GM19351 (cell line): ENCODE measurements at regions not wholly inside any gene's neighbourhood (a gene's known extent, or its start where the extent isn't known, plus 50 kb on each side); places are given as distances from the start of the nearest gene placed in this dataset.
A peak's percentile ranks its signal among the peaks of the same experiment; 100 is the strongest.

Experiments used
- ATAC-seq: cut with Tn5 transposase; IDR thresholded peaks from one replicate; pipeline ENCODE4 v1.9.1; 2021; ENCODE audit warnings: mild to moderate bottlenecking, moderate library complexity; ENCODE audit not compliant: unreplicated experiment

DNA sequence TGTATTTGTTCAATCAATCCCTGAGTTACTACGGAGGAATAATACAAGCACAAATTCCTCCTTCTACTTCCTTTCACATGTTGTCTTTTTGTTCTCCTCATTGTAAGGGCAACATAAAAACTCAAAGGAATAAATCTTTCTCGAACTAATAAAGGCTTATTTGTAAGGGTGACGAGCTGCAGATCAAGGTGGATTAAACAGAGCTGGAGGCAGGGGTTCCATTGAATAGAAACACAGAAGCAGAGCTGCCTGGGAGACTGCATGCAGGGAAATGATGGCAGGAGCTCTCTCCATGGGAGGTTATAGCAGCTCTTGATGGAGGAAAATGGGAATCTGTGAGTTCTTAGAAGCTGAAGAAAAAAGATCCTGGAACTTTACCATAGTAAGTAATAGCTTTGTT, 160.2 kb downstream of the CYYR1 start:
- no peak for ATAC-seq

DNA sequence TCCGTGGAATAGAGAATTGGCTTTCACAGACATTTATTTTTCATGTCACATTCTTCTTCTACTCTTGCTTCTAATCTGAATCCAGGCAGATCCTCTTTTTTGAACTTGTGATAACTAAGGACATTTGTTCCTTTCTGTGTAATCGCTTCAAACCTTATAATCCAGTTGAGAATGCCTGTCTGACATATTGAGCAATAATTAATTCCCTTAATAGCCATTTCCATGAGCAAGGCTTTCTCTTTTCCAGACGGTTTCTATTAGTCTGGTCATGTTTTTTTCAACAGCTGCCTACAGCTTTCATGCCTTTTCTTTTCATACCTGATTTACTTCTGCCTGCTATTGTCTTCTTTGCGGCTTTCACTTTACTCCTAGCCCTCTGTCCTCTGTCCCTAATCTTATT, 163.4 kb downstream of the CYYR1 start:
- ATAC-seq: no peak

DNA sequence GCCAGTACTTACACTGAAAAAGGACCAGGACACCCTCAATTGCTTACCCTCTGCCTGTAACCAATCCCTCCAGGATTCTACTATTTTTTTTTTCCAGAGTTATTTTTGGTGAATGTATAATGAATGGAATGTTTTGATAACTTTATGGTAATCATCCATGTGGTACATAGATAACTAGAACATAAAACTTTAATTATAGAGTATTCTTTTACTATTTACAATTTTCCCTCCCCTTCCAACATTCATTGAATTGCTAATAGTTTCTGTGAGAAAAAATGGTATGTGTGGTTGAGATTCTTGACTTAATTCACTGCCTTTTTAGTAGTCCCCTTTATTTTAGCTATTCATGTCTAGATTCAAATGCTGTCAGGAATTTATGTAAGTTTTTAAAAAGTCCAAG, 164.6 kb downstream of the CYYR1 start:
- no peak for ATAC-seq

DNA sequence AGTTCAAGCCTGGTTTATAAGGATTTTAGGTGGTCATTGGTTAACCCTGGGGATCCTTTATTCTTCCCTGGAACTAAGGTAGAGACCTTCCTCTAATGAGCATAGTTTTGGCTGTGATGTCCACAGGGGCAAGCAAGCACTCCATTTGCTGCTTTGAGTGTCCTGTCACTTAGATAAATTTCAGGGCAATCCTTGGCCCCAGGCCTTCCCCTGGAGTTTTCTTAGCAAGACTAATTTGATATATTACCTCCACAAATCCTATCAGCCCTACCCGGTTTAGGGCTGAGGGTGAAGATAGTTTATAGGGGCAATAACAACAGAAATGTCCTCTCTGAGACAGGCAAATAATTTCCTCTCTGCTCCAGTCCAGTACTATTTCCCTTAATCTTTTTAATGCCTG, 166.6 kb downstream of the CYYR1 start:
- no peak for ATAC-seq

DNA sequence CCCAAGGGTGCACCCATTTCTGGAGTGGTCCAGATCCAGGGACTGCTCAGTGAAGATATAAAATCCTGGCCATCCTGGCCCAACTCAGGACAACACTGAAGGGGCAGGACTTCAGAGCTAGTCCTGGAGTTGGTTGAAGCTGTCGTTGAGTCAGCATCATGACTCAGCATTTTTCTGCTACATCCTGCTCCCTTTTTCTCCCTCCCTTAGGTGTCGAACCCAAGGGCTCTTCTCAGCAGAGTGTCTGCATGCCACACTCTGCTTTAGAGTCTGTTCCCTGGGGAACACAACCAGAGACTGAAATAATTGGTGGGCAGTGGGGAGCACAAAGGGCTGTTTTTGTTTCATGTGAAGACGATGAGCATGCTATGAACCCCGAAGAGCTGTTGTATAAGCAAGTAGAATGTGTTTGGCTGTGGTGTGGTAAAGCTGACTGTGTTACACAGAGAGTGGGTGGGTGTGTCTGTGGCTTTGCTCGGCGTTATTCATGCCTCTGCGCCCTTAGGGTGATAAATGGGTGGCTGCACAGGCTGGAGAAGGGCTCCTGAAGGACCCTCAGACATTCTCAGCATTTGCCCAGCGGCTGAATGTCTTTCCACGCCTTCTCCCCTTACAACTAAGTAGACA, 167.2 kb downstream of the CYYR1 start:
- peak; percentile 64 for ATAC-seq

DNA sequence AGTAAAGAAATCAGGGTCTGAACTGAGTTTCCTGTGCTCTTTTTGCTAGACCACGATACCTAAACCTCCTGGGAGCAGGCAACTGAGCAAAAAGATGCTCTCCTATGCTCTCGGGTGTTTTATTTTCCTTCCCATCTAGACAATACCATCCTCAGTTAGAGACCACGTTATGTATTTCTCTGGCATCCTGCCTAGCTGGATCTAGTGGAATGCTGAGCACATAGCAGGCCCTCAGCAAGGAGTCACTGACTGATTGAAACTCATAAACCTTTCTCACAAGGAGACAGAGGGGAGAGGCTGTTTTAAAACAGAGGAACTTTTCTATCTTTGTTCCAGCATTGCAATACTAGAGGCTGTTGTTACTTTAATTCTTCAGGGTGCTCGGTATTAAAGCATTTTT, 168.0 kb downstream of the CYYR1 start:
- no peak for ATAC-seq

DNA sequence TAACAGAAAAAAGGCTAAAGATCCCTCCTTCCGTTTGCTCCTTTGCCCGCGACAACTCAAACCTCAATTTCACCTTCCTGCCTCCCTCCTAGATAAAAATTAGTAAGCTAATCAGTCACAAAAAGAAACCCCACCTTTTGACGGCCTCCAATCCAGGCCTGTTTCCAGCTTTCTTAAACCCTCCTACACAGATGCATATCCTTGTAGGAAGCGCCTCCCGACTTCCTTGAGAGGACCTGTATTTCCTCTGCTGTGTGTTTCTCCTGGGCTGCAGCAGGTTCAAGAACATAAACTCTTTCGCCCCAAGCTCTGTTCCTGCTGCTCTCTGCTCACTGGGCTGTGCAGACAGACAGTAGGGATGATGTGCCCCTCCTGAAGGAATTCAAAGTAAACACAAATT, 168.8 kb downstream of the CYYR1 start:
- ATAC-seq: no peak

DNA sequence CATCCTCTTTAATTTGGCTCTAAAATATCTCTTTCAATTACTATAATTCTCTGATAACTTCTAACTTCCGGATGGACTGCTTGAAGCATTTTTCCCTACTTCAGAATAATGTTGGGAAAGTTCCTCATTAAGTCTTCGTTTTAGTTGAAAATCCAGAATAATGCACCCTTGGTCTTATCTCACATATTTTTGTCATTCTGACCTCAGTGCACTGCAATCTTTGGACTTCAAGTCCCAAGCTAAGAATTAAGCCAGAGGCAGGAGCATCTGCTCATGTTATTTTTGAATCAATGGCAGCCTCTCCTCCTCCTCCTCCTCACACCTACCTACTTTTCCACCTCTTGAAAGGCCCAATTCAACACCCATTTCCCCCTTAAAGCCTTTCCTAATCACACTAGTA, 169.8 kb downstream of the CYYR1 start:
- no peak for ATAC-seq

DNA sequence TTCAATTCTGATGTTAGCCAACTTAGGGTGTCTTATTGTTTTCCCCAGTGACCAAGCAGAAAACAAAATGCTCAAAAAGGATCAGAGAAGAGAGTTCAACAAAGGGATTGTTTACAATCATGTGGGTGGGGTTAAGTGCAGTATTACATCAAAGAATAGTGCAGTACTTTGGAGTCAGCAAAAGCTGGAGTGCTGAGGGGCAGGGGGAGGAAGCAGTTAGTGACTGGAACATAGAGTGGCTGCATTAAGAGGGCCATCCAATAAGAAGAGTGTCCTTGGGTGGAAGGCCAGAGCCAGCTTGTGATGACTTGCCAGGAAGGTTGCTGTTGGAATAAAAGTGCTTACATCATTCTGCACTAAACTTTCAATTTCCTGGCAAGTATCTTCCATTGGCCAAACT, 175.5 kb downstream of the CYYR1 start:
- no peak for ATAC-seq

DNA sequence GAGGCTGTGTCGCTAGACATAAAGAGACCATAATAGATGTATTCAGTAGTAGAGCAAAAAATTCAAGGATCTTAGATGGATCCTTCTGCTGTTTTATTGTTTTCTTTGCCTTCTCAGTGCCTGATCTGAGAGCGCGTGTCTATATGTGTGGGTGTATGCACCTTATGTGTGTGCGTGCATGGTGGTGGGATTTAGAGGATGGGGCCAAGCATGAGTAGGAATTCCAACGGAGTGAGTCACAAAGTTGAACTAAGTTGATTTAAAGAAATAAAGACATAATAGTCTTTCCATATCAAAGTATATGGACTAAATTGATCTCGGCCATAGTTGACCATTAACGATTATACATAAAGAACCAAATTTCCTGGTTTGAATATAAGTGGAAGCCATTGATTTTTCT, 178.7 kb downstream of the CYYR1 start:
- ATAC-seq: no peak

DNA sequence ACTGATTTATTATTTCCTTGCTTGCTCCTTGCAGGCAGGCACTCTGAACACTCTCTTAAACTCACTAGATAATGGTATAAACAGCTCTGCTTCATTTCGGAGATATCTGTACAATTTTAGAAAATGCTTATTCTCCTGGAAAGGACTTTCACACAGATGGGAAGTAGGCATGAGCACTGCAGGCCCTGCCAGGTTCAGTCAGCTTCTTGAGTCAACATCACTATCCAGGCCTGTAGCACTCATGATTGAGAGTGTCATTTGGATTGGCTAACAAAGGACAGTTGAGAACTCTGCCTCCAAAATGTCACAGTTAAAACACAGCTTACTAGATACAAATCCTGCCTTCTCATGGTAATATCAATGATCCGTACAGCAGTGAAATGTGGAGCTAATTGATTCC, 181.9 kb downstream of the CYYR1 start:
- no peak for ATAC-seq

DNA sequence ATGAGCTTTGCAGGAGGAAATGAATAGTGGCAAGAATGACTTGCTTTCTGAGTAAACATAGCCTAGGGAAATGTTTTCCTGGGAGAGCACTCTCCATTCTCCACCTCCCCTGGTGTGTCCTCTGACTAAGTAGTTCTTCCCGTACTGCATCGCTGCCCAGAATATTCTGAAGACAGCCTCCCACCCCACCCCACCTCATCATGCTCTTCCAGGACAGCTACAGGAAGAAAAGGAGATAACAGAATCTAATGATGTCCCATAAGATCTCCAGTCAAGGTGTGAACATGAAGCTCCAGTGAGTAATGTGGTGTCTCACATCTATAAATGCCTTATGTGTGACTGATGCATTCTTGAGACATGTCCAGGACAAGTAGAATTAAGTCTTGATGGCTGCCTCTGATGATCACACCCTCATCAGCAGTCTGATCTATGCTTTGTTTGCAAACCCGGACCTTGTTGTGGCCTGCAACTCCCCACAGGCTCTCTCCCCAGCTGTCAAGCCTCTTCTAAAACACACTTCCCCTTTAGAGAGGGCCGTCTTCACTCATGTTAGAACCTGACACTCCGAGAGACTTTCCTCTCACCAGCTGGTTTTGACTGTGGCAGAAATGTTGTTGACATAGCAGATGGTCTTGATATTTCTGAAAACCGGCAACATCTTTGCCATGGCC, 183.0 kb downstream of the CYYR1 start:
- no peak for ATAC-seq

DNA sequence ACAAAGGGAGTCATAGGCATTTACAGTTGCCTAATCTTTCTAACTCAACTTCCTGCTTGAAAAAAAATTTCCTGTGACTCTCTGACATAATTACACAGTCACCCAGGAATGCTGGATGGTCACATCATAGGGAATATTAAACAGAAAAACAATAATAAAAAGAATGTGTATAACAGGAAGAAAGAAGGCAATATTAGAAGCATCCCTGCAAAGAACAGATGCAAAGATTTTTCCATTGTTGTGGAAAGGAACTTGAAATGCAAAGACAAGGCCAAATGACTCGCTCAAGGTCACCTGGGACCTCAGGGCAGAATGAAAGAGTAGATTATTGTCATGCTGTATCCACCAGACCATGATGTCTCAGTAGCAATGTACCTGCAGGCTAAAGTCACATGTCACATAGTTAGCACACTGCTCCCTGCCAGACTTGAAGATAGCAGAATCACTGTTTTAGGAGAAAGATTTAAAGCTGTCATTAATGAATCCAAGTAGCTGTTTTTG, 184.3 kb downstream of the CYYR1 start:
- no peak for ATAC-seq

DNA sequence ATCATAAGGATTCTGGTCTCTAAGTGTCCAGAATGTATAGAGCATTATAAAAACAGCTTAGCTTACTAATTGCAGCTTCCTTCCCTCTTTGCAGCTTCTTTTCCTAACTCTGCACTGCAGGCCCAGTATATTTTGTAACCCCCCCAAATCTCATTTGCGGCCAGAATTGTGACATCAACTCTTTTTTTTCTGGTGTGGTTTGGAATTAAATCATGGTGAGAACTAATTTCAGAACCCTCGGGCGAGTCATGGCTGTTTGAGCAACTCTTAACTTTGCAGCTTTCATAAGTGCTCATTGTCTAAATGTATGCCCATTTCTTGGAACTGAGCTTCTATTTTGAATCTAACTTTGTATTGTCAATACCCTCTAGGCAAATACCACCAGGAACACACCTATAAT, 187.4 kb downstream of the CYYR1 start:
- ATAC-seq: no peak

DNA sequence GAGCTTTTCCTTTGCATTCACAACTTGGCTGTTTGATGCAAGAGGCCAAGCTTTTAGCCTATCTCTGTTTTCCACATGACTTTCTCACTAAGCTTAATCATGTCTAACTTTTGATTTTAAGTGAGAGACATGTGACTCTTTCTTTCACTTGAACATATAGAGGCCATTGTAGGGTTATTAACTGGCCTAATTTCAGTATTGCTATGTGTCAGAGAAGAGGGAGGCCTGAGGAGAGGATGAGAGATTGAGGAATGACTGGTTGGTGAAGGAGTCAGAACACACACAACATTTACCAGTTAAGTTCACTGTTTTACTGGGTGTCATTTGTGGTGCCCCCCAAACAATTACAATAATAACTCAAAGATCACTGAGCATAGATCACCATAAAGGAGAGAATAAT, 193.5 kb downstream of the CYYR1 start:
- ATAC-seq: no peak

DNA sequence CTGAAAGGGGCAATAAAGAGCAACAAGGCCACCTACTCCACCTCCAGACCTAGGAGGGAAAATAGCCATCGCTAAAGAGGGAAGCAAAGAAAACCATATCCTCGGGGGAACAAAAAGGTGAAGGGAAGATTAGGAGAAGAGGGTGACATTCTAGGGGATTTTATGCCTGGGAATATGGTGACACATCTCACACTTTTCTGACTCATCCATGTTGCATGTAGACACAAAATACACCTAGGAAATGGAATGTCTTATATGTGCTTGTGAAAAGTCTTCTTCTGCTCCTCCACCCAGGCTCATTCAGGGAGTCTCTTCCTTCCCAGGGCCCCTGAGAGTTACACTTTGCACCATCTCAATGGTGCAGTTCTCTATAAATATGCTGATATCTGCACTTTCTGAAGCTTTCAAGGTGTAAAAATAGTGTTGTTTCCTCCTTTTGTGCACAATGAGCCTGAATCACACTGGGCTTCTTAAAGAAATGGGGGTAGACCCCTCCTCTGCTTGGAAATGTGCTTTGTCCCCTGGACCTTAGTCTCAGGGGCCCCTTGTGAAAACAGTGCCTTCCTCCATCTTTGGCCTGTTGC, 195.9 kb downstream of the CYYR1 start:
- no peak for ATAC-seq

DNA sequence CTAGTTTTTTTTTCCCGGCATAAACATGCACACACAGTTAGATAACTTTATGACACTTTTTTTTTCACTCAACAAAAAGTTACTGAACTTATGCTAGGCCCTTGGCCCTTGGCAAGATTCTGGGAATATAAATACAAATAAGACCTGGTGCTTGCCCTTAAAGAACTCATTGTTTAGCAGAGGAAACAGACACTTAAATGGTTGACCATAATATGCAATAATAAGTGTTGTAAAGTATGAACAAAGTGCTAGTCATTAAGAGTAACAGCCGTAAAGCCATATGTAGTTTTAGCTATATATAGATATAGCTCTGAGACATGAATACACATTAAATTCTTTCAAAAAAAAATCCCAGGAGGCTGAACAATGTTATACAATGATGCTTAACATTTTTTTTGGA, 198.3 kb downstream of the CYYR1 start:
- ATAC-seq: no peak

DNA sequence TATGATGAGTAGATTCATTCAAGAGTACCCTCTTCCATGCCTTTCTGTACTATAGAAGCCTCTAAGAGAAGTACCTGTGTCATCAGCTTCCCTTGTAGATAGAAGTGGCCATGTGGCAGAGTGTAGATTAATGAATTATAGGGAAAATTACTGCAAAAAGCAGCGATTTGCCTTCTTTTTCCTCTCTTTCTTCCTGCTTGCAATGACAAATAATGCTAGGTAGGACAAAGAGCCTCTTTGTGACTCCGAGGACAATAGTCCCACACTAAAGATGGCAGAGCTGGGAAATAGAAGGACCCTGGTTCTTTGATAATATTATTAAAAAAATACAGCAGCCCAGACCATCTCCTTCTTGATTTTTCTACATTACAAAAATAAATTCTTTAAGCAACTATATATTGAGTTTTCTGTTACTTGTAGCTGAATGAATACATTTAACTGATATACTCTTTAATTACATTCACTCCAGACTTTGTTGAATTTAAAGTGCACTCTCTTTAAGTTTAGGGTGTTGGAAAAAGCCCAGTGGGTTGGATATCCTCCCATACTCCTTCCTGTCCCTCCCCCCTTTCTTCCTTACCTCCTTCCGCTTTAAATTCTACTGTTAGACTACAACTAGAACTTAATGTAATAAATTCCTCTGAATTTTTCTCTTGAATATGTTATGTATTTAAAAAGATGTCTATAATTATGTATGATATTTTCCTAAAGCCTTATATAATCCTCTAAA, 198.2 kb upstream of the APP start:
- no peak for ATAC-seq

DNA sequence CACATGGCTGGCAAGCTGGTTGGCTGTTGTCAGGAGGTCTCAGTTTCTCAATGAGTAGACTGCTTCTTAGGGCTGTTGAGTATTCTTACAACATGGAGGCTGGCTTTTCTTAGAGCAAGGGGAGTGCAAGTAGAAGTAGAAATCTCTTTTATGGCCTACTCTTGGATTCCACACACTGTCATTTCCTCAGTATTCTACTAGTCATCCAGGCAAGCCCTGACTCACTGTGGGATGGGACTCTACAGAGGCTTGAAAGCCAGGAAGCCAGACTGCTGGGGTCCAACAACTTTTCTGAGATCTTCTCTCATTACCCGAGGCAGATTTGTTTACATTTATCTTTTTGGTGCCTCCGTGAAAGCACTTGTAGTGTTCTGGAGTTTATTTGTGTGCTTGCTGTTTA, 196.2 kb upstream of the APP start:
- no peak for ATAC-seq

DNA sequence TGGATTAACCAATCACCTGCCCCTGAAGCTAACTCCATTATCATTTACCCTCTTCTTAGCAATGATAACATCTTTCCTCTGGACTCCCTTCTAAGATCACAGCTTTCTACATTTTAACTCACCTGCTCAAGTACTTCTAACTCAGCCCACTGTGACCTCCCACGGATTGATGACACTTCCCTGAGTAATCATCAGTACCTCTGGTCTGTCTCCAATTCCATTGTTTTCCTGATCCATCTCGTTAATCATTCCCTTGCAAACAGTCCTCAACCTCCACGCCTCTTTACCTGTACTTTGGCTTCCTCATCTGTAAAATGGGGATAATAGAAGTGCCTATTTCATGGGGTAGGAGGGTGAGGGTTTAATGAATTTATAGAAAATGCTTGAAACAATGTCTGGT, 195.3 kb upstream of the APP start:
- no peak for ATAC-seq

DNA sequence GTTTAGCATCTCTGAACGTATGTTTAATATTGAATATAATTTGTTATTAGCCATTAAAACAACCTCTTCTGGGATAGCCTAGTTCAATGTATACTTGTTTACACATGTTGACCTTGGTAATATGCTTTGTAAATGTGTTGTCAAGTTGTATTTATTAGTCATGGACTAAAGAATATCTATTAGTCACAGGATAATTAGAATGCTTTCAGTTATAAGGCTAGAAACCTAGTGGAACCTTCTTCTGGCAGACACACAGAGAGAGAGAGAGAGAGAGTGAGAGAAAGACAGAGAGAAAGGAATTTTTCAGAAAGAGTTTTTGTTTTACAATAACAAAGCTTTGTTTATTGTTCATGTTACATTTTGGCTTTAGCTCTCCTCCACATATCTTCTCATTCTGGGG, 181.1 kb upstream of the APP start:
- ATAC-seq: no peak

DNA sequence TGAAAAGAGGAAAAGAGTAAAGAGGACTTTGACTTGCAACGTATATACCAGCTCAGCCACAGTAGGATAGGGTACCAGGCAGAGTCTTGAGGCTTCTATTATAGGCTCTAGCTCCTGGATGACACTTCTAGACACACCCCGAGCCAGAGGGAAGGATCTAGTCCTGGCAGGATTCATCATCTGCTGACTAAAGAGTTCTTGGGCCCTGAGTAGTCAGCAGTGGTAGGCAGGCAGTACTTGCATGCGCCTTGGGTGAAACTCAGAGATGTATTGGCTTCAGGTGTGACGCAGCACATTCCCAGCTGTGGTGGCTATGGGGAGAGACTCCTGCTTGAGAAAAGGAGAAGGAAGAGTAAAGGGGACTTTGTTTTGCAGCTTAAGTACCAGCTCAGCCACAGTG, 162.3 kb upstream of the APP start:
- no peak for ATAC-seq
